CD4-positive, alpha-beta T cell (primary cell): ENCODE measurements at regions not wholly inside any gene's neighbourhood (a gene's known extent, or its start where the extent isn't known, plus 50 kb on each side); places are given as distances from the start of the nearest gene placed in this dataset.

ENCODE experiments used
- ATAC-seq: fragments of 200-7000 bp; cut with Tn5 transposase; one replicate; pipeline ENCODE4 v1.10.0; 2022; ENCODE audit warnings: mild to moderate bottlenecking; ENCODE audit not compliant: poor library complexity
- CTCF ChIA-PET: fragments of 350-600 bp; sonication (Branson Sonifier 250); formaldehyde crosslinking; loops from one replicate; lab custom pipeline; 2021; ENCODE audit warnings: antibody characterized with exemption, inconsistent platforms; lab: Charles Lee
- POLR2A ChIA-PET: fragments of 350-600 bp; sonication (Branson Sonifier 250); formaldehyde crosslinking; loops from one replicate; lab custom pipeline; 2021; ENCODE audit warnings: antibody characterized with exemption, inconsistent platforms; lab: Charles Lee
- DNase-seq, 14 experiments: peaks; one replicate each; pipeline ENCODE4 v3.0.0-alpha.2; 2013 to 2020; ENCODE audit warnings: mixed read lengths in 2 of 14
- H3K27ac ChIP-seq, 2 donors: one replicate each; pipeline versions ENCODE4 v1.5.1 to v1.7.0; 2013; ENCODE audit warnings: low read length in 2 of 2, low read depth in 1 of 2, mild to moderate bottlenecking in 1 of 2
- H3K27me3 ChIP-seq, 2 experiments: 1 replicate in 1 of 2; 2 replicates in 1 of 2; pipeline versions ENCODE4 v1.6.1 to v1.7.0; 2013; ENCODE audit warnings: low read length in 2 of 2, control low read depth in 1 of 2, mild to moderate bottlenecking in 1 of 2, moderate library complexity in 1 of 2; ENCODE audit not compliant: insufficient read depth in 2 of 2, control insufficient read depth in 1 of 2
- H3K36me3 ChIP-seq: one replicate; pipeline ENCODE4 v1.6.1; 2013; ENCODE audit warnings: low read length, control low read depth; ENCODE audit not compliant: insufficient read depth
- H3K4me1 ChIP-seq: one replicate; pipeline ENCODE4 v1.6.1; 2013; ENCODE audit warnings: low read length, control low read depth; ENCODE audit not compliant: insufficient read depth
- H3K4me3 ChIP-seq: one replicate; pipeline ENCODE4 v1.5.1; 2013; ENCODE audit warnings: mild to moderate bottlenecking, low read length, moderate library complexity
- H3K9me3 ChIP-seq, 2 experiments: 1 replicate in 1 of 2; 2 replicates in 1 of 2; pipeline versions ENCODE4 v1.6.1 to v1.7.0; 2013; ENCODE audit warnings: low read length in 2 of 2, mild to moderate bottlenecking in 2 of 2, control low read depth in 1 of 2, moderate library complexity in 1 of 2; ENCODE audit not compliant: control insufficient read depth in 1 of 2, insufficient read depth in 1 of 2
- H3K27ac Mint-ChIP-seq: one replicate; pipeline ENCODE4 v1.8.0; 2020; ENCODE audit warnings: mixed read lengths
- H3K27me3 Mint-ChIP-seq: one replicate; pipeline ENCODE4 v1.8.0; 2021; ENCODE audit warnings: mixed read lengths
- H3K36me3 Mint-ChIP-seq: one replicate; pipeline ENCODE4 v1.8.0; 2021; ENCODE audit warnings: low read depth, mixed read lengths
- H3K4me1 Mint-ChIP-seq: one replicate; pipeline ENCODE4 v1.8.0; 2021; ENCODE audit warnings: low read depth, mixed read lengths
- H3K4me3 Mint-ChIP-seq: one replicate; pipeline ENCODE4 v1.8.0; 2020; ENCODE audit warnings: mild to moderate bottlenecking, mixed read lengths
- H3K9me3 Mint-ChIP-seq: one replicate; pipeline ENCODE4 v1.8.0; 2020; ENCODE audit warnings: mixed read lengths
- intact Hi-C, 2 experiments: fragments of 100-400 bp; cut with DNase I in 1 of 2; cut with micrococcal nuclease in 1 of 2; formaldehyde crosslinking; loops; one replicate each; pipeline versions ENCODE4 v1.15.1 to v1.9.0; 2023 to 2025; cut with DNase I, micrococcal nuclease
- TF ChIP-seq, protein P1 (sequence below): fragments of 200-600 bp; IDR thresholded peaks from one replicate; pipeline ENCODE4 v1.8.0; 2022; ENCODE audit warnings: antibody characterized with exemption, mild to moderate bottlenecking

DNA sequence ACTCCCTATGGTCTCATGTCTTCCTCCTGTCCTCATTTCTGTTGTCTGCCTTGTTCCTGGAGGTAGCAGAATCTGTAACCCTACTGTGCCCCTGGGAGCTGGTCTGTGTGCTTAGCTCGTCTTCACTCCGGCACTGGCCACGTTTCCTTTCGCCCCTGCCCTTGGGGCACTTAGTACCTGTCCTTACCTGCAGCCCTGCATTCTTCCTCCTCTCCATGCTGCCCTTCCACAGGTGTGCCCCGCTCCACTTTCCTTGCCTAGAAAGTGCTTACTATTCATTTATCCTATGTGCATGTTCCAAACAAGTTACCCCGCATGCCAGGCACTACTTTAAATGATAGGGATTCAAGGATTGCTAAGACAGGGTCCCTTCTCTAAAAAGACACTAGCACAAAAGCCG is 199.9 kb upstream of the ZMIZ1 start:
- H3K4me3 ChIP-seq = no peak overlapping the region
- CTCF ChIA-PET = no interaction called here
- H3K4me3 Mint-ChIP-seq = no peak overlapping the region
- H3K27ac ChIP-seq = no peak overlapping the region
- DNase-seq = peak in 1 of 14 experiments; percentile 0
- H3K27me3 ChIP-seq = no peaks in the 10 kb centered on the region
- H3K27me3 Mint-ChIP-seq = peaks cover 14% of the 10 kb centered on the region
- TF ChIP-seq, protein P1, sequence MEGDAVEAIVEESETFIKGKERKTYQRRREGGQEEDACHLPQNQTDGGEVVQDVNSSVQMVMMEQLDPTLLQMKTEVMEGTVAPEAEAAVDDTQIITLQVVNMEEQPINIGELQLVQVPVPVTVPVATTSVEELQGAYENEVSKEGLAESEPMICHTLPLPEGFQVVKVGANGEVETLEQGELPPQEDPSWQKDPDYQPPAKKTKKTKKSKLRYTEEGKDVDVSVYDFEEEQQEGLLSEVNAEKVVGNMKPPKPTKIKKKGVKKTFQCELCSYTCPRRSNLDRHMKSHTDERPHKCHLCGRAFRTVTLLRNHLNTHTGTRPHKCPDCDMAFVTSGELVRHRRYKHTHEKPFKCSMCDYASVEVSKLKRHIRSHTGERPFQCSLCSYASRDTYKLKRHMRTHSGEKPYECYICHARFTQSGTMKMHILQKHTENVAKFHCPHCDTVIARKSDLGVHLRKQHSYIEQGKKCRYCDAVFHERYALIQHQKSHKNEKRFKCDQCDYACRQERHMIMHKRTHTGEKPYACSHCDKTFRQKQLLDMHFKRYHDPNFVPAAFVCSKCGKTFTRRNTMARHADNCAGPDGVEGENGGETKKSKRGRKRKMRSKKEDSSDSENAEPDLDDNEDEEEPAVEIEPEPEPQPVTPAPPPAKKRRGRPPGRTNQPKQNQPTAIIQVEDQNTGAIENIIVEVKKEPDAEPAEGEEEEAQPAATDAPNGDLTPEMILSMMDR = no peak
- H3K27ac Mint-ChIP-seq = no peak overlapping the region
- no peaks in the 10 kb centered on the region for H3K9me3 Mint-ChIP-seq
- intact Hi-C loops = no loop called here
- no peaks in the 10 kb centered on the region for H3K4me1 ChIP-seq
- H3K4me1 Mint-ChIP-seq = peaks cover 2% of the 10 kb centered on the region
- H3K36me3 ChIP-seq = no peaks in the 10 kb centered on the region
- POLR2A ChIA-PET = no interaction called here
- ATAC-seq = no peak
- no peaks in the 10 kb centered on the region for H3K9me3 ChIP-seq
- no peaks in the 10 kb centered on the region for H3K36me3 Mint-ChIP-seq

DNA sequence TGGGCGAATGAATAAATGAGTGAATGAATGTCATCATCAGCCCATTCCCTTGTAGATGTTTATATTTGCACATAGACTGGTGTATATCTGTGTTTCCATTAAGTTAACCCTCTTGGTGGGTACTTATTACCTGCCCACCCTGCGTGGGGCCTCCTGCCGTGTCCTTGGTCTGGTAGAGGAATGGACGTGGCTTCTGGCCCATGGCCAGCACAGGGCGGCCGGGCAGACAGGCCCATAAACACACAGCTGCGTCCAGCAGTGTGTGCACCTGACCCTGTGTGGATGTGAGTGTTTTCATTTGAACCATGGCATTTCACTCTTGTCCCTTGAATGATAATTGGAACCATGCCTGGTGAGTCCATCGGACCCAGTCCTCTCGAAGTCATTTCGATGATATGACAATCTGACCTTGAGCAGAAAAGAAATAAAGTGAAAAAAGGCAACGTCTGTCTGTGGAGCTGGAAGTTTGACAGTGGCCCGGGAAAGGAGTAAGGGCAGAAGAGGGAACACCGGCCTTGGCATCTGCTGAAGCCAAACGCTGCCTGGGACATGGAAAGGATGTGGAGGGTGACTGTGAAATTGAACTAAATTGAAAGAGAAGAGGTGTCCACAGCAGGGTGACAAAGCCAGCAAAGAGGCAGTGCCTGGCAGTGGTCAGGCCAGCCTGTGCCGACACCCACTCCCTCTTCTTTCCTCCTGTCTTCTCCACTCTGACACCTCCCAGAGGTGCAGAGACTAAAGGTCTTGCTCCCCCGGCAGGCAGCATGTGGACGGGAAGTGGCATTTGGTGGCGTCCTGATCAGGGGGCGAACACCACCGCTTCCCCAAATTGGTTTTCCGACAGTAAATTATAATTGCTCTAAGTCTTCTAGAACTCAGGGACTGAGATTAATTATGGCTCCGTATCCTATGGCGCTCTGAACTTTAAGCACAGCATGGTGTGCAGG is 199.0 kb upstream of the ZMIZ1 start:
- no peak overlapping the region for H3K27ac ChIP-seq
- Mint-ChIP-seq H3K4me1 (peaks cover 8% of the 10 kb centered on the region), H3K27me3 (peaks cover 14% of the 10 kb centered on the region), H3K27ac (no peak overlapping the region), H3K4me3 (no peak overlapping the region), H3K36me3 (no peaks in the 10 kb centered on the region), H3K9me3 (no peaks in the 10 kb centered on the region)
- no peaks in the 10 kb centered on the region for H3K9me3 ChIP-seq
- TF ChIP-seq, protein P1 = no peak
- no peaks in the 10 kb centered on the region for H3K4me1 ChIP-seq
- no peaks in the 10 kb centered on the region for H3K36me3 ChIP-seq
- ChIA-PET CTCF (no interaction called here), POLR2A (no interaction called here)
- ATAC-seq (no peak), DNase-seq (peak in 1 of 14 experiments; percentile 2)
- peaks cover 0 to under 1% of the 10 kb centered on the region in 2 experiments for H3K27me3 ChIP-seq
- H3K4me3 ChIP-seq = no peak overlapping the region
- intact Hi-C loops = no loop called here

DNA sequence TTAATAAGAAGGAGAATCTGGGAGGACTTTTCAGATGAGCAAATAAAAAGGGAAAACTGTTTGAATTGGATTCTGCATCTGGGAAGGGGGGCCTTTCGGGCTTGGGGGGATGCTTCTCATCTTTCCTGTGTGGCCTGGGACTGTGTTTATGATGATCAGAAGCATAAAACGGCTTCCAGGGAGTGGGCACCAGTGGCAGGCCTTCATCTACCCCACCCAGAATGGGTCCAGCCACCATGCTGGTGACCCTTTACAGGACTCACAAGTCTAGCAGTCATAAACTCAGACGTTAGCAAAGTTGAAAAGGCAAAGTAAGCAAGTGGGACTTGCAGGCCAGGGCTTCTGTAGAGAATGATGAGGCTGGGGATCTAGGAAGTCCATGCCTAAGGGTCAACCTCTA is 198.3 kb upstream of the ZMIZ1 start:
- Histone ChIP-seq H3K4me3 (no peak overlapping the region), H3K4me1 (no peaks in the 10 kb centered on the region), H3K9me3 (no peaks in the 10 kb centered on the region), H3K27ac (no peak overlapping the region), H3K27me3 (peaks cover 0 to 3% of the 10 kb centered on the region in 2 experiments), H3K36me3 (no peaks in the 10 kb centered on the region)
- ChIA-PET POLR2A (no interaction called here), CTCF (no interaction called here)
- intact Hi-C loops = no loop called here
- Mint-ChIP-seq H3K27ac (no peak overlapping the region), H3K9me3 (no peaks in the 10 kb centered on the region), H3K36me3 (no peaks in the 10 kb centered on the region), H3K27me3 (peaks cover 14% of the 10 kb centered on the region), H3K4me3 (no peak overlapping the region), H3K4me1 (peaks cover 8% of the 10 kb centered on the region)
- no peak for ATAC-seq
- TF ChIP-seq, protein P1 = no peak
- DNase-seq = no peak
